Panc1 (cell line): ENCODE measurements at regions not wholly inside any gene's neighbourhood (a gene's known extent, or its start where the extent isn't known, plus 50 kb on each side); places are given as distances from the start of the nearest gene placed in this dataset.

Experiments used
- ATAC-seq: fragments of 200-7000 bp; cut with Tn5 transposase; 2 replicates; pipeline ENCODE4 v1.9.1; 2020; ENCODE audit warnings: mild to moderate bottlenecking, moderate library complexity
- BruUV-seq: library from RNA; stranded (reverse); fragments of 400-500 nt; replicated peaks from 2 replicates; lab custom pipeline; 2021; lab: Mats Ljungman, UMichigan
- CTCF ChIA-PET: fragments of 300-600 bp; sonication (Branson Sonifier 250); formaldehyde crosslinking; loops from one replicate; lab custom pipeline; 2022; ENCODE audit warnings: antibody characterized with exemption; lab: Charles Lee
- POLR2A ChIA-PET: fragments of 300-600 bp; sonication (Branson Sonifier 250); formaldehyde crosslinking; loops from one replicate; lab custom pipeline; 2022; ENCODE audit warnings: antibody characterized with exemption; lab: Charles Lee
- DNase-seq: peaks from one replicate; pipeline ENCODE4 v3.0.0-alpha.2; 2010; ENCODE audit warnings: low read depth, low spot score
- H3K27ac ChIP-seq: 2 replicates; pipeline ENCODE4 v1.5.1; 2011; ENCODE audit warnings: mild to moderate bottlenecking, low read length, inconsistent platforms
- H3K27me3 ChIP-seq: fragments of 200-500 bp; sonication (Bioruptor generic); 2 replicates; pipeline ENCODE4 v1.6.0; 2014; ENCODE audit warnings: low read length, inconsistent platforms; ENCODE audit not compliant: control insufficient read depth, insufficient read depth
- H3K36me3 ChIP-seq: fragments of 200-500 bp; sonication (Bioruptor generic); 2 replicates; pipeline ENCODE4 v1.5.1; 2014; ENCODE audit warnings: inconsistent platforms, mild to moderate bottlenecking, low read length, moderate library complexity; ENCODE audit not compliant: control insufficient read depth, insufficient read depth
- H3K4me1 ChIP-seq: 2 replicates; pipeline ENCODE4 v1.5.1; 2011; ENCODE audit warnings: inconsistent platforms, mild to moderate bottlenecking, low read length, moderate library complexity; ENCODE audit not compliant: control insufficient read depth, insufficient read depth
- H3K4me3 ChIP-seq, 2 experiments: 2 replicates each; pipeline ENCODE4 v1.5.1; 2011 to 2012; ENCODE audit warnings: low read depth in 2 of 2, low read length in 2 of 2, mild to moderate bottlenecking in 2 of 2, inconsistent platforms in 1 of 2, moderate library complexity in 1 of 2
- H3K9me3 ChIP-seq: fragments of 200-500 bp; sonication (Bioruptor generic); 2 replicates; pipeline ENCODE4 v1.5.1; 2014; ENCODE audit warnings: low read depth, mild to moderate bottlenecking, inconsistent platforms, low read length, moderate library complexity; ENCODE audit not compliant: control insufficient read depth, insufficient read depth
- POLR2AphosphoS5 ChIP-seq: IDR thresholded peaks from 2 replicates; pipeline ENCODE4 v1.6.1; 2012; ENCODE audit warnings: mild to moderate bottlenecking, low read depth, low read length, moderate library complexity
- SIN3A ChIP-seq: IDR thresholded peaks from 2 replicates; pipeline ENCODE4 v1.6.1; 2012; ENCODE audit warnings: low read depth, mild to moderate bottlenecking, low read length, moderate library complexity, borderline replicate concordance; ENCODE audit not compliant: insufficient read depth
- TCF7L2 ChIP-seq: IDR thresholded peaks from 2 replicates; pipeline ENCODE4 v1.6.1; 2011; ENCODE audit warnings: mild to moderate bottlenecking, low read depth, low read length, inconsistent platforms
- in situ Hi-C: cut with HindIII; loops from 2 replicates; pipeline ENCODE4 v1.10.0; 2016; ENCODE audit warnings: low sequenced_read_pairs, low pct_unique_long_range_greater_than_20kb
- intact Hi-C: fragments of 100-400 bp; cut with micrococcal nuclease; formaldehyde crosslinking; loops from one replicate; pipeline ENCODE4 v1.10.0; 2022; ENCODE audit not compliant: unreplicated experiment
- TF ChIP-seq, protein P1 (sequence below): fragments of 450-650 bp; IDR thresholded peaks from 2 replicates; pipeline ENCODE4 v1.5.1; 2017; ENCODE audit warnings: mild to moderate bottlenecking
- TF ChIP-seq, protein P2 (sequence below), 2 experiments: IDR thresholded peaks; 2 replicates each; pipeline ENCODE4 v1.6.1; 2011 to 2012; ENCODE audit warnings: low read depth in 2 of 2, control low read depth in 1 of 2, low read length in 1 of 2, mild to moderate bottlenecking in 1 of 2, moderate library complexity in 1 of 2; ENCODE audit not compliant: insufficient read depth in 1 of 2

DNA sequence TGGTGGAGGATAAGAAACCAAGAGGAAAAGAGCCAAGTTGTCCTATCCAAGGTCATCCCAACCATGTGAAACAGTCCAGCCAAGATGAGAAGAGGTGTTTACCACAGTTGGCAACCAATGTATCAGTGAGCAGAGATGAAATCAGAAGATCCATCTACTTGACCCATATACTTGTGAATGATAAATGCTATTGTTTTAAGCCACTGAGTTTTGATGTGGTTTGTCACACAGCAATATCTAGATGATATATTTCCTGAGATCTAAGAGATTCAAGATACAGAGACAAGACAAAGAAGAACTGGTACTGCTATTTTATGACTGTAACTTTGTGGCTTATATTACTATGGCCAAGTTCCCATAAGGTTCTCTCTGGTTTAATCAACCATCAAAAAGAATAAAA, 721.2 kb downstream of the MAFB start:
- H3K27me3 ChIP-seq, result no peaks in the 10 kb centered on the region
- ChIA-PET POLR2A (no interaction called here), CTCF (no interaction called here)
- intact Hi-C loops (no loop called here), in situ Hi-C loops (no loop called here)
- DNase-seq, result no peak
- no peak for ATAC-seq
- no peak overlapping the region for H3K4me3 ChIP-seq
- no peak overlapping the region for H3K27ac ChIP-seq
- TF ChIP-seq, protein P1, sequence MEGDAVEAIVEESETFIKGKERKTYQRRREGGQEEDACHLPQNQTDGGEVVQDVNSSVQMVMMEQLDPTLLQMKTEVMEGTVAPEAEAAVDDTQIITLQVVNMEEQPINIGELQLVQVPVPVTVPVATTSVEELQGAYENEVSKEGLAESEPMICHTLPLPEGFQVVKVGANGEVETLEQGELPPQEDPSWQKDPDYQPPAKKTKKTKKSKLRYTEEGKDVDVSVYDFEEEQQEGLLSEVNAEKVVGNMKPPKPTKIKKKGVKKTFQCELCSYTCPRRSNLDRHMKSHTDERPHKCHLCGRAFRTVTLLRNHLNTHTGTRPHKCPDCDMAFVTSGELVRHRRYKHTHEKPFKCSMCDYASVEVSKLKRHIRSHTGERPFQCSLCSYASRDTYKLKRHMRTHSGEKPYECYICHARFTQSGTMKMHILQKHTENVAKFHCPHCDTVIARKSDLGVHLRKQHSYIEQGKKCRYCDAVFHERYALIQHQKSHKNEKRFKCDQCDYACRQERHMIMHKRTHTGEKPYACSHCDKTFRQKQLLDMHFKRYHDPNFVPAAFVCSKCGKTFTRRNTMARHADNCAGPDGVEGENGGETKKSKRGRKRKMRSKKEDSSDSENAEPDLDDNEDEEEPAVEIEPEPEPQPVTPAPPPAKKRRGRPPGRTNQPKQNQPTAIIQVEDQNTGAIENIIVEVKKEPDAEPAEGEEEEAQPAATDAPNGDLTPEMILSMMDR, result no peak
- TF ChIP-seq, protein P2, sequence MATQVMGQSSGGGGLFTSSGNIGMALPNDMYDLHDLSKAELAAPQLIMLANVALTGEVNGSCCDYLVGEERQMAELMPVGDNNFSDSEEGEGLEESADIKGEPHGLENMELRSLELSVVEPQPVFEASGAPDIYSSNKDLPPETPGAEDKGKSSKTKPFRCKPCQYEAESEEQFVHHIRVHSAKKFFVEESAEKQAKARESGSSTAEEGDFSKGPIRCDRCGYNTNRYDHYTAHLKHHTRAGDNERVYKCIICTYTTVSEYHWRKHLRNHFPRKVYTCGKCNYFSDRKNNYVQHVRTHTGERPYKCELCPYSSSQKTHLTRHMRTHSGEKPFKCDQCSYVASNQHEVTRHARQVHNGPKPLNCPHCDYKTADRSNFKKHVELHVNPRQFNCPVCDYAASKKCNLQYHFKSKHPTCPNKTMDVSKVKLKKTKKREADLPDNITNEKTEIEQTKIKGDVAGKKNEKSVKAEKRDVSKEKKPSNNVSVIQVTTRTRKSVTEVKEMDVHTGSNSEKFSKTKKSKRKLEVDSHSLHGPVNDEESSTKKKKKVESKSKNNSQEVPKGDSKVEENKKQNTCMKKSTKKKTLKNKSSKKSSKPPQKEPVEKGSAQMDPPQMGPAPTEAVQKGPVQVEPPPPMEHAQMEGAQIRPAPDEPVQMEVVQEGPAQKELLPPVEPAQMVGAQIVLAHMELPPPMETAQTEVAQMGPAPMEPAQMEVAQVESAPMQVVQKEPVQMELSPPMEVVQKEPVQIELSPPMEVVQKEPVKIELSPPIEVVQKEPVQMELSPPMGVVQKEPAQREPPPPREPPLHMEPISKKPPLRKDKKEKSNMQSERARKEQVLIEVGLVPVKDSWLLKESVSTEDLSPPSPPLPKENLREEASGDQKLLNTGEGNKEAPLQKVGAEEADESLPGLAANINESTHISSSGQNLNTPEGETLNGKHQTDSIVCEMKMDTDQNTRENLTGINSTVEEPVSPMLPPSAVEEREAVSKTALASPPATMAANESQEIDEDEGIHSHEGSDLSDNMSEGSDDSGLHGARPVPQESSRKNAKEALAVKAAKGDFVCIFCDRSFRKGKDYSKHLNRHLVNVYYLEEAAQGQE (IDR thresholded peaks at IDR 0.05; ENCODE audit: insufficient read depth in 1 of 2, low read depth in 2 of 2, low read length in 1 of 2), result no peak
- TF ChIP-seq POLR2AphosphoS5, result no peak
- TF ChIP-seq TCF7L2, result no peak
- H3K9me3 ChIP-seq, result no peaks in the 10 kb centered on the region
- no peaks in the 10 kb centered on the region for H3K4me1 ChIP-seq
- no peaks in the 10 kb centered on the region for H3K36me3 ChIP-seq
- BruUV-seq, result no TSS peak

DNA sequence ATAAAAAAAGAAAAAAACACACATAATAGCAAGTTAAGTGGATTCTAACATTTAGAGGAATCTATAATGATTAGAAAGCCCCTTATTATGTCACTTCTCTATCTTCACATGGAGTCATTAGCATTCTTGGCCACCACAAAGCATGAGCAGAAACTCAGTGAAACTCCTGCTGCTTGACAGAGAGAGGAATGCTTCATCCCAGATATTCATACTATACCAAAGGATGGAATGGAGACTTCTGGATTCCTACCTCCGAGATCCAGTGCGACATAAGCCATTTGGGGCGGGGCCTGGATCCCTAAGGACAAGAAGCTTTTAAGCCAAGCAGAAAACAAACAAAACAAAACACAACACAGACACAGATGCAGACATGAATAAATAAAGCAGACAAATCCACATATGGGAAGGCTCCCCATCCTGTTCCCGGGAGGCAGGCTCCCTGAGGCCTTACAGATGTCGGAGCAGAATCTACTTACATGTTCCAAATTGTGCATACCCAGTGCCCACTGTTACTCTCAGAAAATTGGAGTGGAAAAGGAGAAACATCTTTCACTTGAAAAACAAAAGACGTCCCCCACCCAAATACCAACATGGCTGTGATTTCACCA, 727.3 kb downstream of the MAFB start:
- H3K27me3 ChIP-seq, result no peaks in the 10 kb centered on the region
- no peaks in the 10 kb centered on the region for H3K9me3 ChIP-seq
- no peaks in the 10 kb centered on the region for H3K36me3 ChIP-seq
- in situ Hi-C loops, result no loop called here
- ChIA-PET CTCF (no interaction called here), POLR2A (no interaction called here)
- H3K4me1 ChIP-seq, result no peaks in the 10 kb centered on the region
- ATAC-seq (no peak), DNase-seq (no peak)
- BruUV-seq, result no TSS peak
- H3K4me3 ChIP-seq, result no peak overlapping the region
- H3K27ac ChIP-seq, result no peak overlapping the region
- TF ChIP-seq SIN3A (no peak), TCF7L2 (no peak), POLR2AphosphoS5 (no peak)
- TF ChIP-seq, protein P2 (IDR thresholded peaks at IDR 0.05; ENCODE audit: insufficient read depth in 1 of 2, low read depth in 2 of 2, low read length in 1 of 2), result no peak
- TF ChIP-seq, protein P1, result no peak
- intact Hi-C loops, result no loop called here
